HL-60/S4 treated with phorbol 12-myristate 13-acetate at 8.2 ng/mL for 4 days and 3 days (cell line): ENCODE measurements at regions not wholly inside any gene's neighbourhood (a gene's known extent, or its start where the extent isn't known, plus 50 kb on each side); places are given as distances from the start of the nearest gene placed in this dataset.

Source experiments
- in situ Hi-C: fragments of 300-500 bp; cut with MboI; formaldehyde crosslinking; loops from 2 replicates; pipeline ENCODE4 v1.15.0; 2022; ENCODE audit warnings: low sequenced_read_pairs

- in situ Hi-C loops = no loop called here
These were observed 117.3 kb upstream of the PTCH1 start for GRCh38 chr9:95634114-95634513.

DNA sequence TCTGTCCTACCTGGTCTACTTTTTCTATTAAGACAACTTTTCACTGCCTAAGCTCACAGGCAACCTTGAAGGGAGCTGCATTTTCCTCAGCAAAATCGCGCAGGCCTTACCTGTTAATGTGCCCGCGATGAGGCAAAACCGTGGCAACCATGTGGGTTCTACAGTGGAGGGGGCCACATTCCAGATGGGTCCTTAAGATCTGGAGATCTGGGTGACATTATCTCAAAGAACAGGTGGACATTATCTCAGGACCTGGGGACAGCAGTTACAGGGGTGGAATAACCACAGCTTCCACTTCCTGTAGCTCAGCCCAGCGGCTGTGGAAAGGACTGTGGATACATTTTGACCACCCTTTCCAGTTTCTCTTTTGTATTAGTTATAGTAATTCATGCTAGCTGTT is 112.8 kb upstream of the PTCH1 start:
- in situ Hi-C loops = no loop called here

DNA sequence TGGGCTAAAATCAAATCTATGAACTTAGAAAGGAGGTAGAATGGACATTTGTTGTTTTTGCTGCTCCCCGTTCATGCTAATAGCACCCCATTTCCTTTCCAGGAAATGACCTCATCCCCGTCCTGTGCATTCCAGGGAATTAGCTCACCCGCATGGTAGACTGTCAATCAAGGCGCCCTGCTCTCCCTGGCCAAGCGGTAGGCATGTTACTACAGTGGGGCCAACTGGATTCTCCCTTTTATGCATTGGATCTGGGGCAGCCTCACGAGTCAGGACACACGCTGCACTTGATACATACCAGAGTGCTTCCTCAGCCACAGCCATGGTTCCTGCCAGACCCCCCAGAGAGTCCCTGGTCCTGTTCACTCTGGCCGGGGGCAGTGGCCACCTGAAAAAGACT is 111.0 kb upstream of the PTCH1 start:
- in situ Hi-C loops = no loop called here

GRCh38 chr9:95626885-95627558 is 110.3 kb upstream of the PTCH1 start:
- in situ Hi-C loops = no loop called here

DNA sequence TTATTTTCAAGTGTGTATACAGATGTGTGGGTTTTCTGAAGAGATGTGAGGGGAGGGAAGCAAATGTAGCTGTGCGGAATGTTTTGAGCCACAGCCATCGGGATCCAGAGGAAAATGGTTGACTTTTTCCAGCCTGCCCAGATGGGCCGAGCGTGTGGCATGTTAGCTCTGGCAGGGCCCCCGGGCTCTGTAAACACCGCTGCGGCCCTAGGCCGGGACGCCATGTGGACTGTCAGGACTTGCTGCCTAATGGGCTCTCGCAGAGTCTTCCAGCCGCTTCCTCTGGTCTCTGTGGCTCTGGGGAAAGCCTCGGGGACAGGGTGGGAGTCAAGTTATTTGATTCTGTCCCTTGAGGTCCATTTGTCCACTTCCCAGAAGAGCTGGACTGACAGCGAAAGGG is 109.6 kb upstream of the PTCH1 start:
- in situ Hi-C loops = no loop called here

DNA sequence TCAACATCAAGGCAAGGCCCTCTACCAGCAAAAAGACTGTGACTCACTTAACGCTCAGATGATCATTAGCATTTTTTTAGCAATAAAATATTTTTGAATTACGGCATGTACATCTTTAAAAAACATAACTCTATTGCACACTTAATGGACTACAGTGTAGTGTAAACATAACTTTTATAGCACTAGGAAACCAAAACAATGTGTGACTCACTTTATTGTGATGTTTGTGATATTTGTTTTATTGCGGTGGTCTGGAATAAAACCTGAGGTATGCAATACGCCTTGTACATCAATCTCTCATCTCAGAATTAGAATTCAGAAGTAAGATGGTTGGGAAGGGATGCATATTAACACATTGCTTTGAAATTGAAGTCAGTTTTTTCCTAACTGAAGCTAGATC is 106.9 kb upstream of the PTCH1 start:
- in situ Hi-C loops = no loop called here

- in situ Hi-C loops = no loop called here
These were observed 104.0 kb upstream of the PTCH1 start for GRCh38 chr9:95620722-95621121.

DNA sequence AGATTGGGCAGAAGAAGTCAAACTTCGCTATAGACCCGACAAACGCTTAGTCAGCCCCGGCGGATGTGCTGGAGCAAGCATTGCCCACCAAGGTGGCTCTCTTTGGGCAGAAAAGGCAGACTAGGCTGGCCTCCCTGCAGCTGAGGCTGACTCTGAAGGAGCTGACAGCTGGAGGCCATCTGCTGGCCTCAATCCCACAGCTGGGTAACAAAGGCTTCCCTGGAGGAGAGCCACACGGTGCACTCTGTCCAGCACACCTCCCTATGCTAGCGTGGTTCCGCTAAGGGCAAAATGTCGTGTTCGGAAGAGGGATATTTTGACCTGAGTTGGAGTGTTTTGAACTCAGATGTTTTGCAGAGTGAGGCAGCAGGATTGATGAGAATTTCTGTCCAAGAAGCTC is 103.5 kb upstream of the PTCH1 start:
- in situ Hi-C loops = no loop called here

- in situ Hi-C loops = no loop called here
These were observed 98.5 kb upstream of the PTCH1 start for GRCh38 chr9:95615246-95615645.

- in situ Hi-C loops = no loop called here
These were observed 96.9 kb upstream of the PTCH1 start for GRCh38 chr9:95613670-95614069.

- in situ Hi-C loops = no loop called here
These were observed 94.6 kb upstream of the PTCH1 start for GRCh38 chr9:95611354-95611753.

DNA sequence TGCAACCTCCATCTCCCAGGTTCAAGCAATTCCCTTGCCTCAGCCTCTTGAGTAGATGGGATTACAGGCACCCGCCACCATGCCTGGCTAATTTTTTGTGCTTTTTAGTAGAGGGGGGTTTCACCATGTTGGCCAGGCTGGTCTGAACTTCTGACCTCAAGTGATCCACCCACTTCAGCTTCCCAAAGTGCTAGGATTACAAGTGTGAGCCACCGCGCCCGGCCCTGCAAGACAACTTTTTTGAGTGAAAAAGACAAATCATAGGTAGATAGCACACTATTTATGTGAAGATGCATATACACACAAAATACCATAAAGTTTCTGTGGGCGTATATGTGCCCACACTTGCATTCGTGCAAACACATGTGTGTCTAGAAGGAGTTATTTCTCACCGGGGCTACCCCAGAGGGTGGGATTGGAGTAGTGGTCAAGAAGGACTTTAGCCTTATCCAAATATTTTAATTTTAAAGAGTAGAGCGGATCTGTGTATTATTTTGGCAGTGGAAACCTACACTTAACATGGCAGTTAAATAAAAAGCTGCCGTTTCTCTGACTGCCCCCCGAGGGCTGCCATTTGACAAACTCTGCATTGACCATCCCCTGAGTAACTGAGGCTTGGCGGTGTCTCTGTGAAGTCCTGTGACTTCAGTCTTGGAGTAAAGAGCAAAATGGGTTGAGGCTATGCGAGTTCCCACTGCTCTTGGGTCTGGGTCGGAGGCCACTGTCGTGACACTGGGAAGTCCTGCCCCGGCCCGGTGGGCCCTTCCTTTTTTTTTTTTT is 93.4 kb upstream of the PTCH1 start:
- in situ Hi-C loops = no loop called here

GRCh38 chr9:95609426-95609825 is 92.7 kb upstream of the PTCH1 start:
- in situ Hi-C loops = no loop called here

- in situ Hi-C loops = no loop called here
These were observed 91.6 kb upstream of the PTCH1 start for GRCh38 chr9:95608341-95608740.

DNA sequence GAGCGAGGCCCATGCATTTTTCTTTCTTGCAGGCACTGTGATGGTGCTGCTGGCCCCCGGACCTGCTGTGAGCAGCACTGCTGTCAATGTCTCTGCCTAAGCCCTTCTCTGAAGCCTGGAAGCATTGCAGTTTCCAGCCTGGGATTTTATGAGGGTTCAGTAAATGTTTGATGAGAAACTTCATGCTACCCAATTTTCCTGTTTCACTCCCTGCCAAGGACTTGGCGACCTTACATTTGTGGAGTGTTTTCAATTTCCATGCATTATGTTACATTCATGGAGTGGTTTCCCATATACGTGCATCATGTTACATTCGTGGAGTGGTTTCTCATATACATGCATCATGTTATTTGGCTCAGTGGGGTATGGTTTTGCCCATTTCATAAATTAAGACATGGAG is 90.7 kb upstream of the PTCH1 start:
- in situ Hi-C loops = no loop called here

DNA sequence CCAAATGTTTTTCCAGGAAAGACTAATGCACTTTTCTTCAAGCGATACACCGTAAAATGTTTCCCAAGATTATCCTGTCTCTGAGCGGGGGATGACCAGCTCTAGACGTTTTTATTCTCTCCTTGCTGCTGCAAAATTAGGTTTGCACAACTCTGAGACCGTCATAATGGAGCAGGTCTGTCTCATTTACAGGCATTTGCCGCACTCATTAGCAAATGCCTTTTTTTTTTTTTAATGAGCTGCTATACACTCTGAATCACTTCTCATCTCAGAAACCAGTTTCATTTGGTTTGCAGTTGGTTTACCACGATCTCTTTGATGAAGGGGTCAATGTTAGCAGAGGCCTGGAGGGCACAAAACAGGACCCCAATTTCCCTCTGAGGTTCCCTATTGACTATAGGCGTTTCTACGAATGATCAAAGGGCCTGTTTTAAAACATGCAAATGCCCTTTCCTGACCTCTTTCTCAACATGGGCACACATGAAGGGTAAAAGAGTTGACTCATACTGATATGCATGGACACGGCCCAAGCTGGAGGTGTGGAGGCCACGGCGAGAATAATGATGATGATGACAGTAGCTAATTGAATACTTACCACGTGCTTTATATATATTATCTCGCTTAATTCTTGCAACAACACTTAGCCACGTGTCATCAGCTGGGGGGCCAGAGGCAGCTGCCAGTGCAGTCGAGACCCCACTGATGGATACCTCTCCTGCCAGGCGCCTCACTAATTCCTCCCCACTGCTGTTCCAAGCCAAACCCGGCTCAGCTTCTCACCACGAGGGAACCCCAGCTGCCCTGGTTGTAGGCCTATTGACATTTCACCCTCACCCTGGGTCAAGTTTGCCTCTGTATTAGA is 89.9 kb upstream of the PTCH1 start:
- in situ Hi-C loops = no loop called here

DNA sequence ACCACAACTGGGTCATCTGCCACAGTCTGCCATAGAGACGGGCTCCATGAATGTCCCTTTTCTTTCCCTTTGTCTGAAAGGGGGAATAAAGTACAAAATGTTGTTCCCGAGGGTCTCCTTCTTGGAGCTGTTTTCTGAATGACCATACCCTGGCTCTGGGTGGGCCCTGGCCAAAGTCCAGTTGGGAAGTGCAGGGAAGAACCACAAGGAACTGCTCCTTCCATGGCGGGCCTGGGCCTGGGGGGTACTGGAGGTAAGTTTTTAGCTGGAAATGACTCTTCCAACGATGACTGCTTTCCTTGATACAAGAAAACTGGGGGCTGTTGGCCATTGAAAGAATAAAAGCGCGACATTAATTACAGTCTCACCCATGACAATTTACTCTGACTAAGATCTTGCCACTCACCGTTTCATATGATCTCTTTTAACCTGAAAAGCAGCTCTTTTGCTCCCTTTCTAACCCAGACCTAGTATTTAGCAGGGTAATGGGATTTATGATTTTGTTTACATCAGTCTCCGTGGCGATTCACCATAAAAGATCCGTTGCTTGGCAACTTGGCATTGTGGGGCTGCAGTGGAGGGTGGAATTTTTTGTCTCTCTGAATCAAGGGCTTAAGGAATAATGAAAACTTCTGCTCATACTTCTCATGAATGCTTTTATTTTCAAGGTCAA is 89.2 kb upstream of the PTCH1 start:
- in situ Hi-C loops = no loop called here

DNA sequence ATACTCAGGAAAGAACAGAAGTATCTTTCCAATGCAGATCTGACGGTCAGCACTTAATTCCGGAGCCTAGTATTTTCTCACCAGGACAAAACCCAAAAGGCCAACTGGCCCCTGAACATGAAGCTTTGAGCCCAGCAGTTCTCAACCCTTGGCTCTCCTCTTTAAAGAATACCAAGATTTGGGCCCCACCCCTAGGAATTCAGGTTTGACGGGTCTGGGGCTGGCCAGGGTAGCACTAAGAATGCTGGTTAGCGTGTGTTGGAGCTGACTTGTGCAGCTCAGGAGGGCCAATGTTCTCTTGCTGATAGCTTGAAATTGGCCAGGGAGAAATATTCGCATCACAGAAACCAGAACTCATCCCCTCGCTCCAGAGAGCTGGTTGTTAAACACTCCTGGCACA is 88.3 kb upstream of the PTCH1 start:
- in situ Hi-C loops = no loop called here

- in situ Hi-C loops = no loop called here
These were observed 81.5 kb upstream of the PTCH1 start for GRCh38 chr9:95598236-95598635.

GRCh38 chr9:95595721-95596295 is 79.0 kb upstream of the PTCH1 start:
- in situ Hi-C loops = no loop called here

DNA sequence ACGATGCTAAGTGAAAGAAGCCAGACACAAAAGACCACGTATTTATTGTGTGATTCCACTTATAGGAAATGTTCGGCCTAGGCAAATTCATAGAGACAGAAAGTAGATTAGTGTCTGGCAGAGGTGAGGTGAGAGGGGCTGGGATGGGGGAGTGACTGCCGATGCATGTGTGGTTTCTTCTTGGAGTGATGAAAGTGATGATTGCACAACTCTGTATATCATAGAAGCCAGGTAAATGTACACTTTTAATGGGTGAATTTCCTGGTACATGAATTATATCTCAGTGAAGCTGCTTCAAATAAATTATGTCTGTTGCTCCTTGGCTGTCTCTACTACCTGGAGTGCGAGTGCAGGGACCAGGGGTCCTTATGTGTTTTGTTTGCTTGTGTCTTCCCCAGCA is 76.2 kb upstream of the PTCH1 start:
- in situ Hi-C loops = no loop called here
